ENCODE measurements at regions not wholly inside any gene's neighbourhood (a gene's known extent, or its start where the extent isn't known, plus 50 kb on each side); places are given as distances from the start of the nearest gene placed in this dataset.

DNA sequence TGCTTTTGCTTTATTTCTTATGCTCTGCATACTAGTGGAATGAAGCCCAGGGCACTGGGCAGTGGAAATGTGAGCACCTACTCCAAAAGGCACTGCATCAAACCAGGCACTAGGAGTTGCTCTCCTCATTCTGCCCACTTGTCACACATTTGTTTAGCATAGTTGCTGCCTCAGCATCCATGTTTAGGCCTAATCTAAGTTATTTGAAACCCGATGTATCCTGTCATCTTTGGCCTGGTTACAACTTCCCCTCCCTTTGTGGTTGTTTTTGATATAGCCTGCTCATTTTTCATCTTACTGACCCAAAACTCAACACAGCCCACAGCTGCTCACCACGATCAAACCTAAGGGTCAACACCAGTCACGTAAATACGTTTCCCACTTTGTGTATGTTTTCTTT is 82.2 kb upstream of the SELENOK start:
- no peak for TF ChIP-seq ATF1 (CRISPR knock-in tag; IDR thresholded peaks at IDR 0.05)
- TF ChIP-seq ATF1 (tag; IDR thresholded peaks at IDR 0.05): no peak
- no peak for TF ChIP-seq GTF2F1 (IDR thresholded peaks at IDR 0.05; ENCODE audit: low read depth, low read length)
- no peak for TF ChIP-seq RUNX1 (IDR thresholded peaks at IDR 0.05; ENCODE audit: low read depth)
- TF ChIP-seq HIVEP1 (CRISPR knock-in tag; IDR thresholded peaks at IDR 0.05): no peak
- TF ChIP-seq, protein P1, sequence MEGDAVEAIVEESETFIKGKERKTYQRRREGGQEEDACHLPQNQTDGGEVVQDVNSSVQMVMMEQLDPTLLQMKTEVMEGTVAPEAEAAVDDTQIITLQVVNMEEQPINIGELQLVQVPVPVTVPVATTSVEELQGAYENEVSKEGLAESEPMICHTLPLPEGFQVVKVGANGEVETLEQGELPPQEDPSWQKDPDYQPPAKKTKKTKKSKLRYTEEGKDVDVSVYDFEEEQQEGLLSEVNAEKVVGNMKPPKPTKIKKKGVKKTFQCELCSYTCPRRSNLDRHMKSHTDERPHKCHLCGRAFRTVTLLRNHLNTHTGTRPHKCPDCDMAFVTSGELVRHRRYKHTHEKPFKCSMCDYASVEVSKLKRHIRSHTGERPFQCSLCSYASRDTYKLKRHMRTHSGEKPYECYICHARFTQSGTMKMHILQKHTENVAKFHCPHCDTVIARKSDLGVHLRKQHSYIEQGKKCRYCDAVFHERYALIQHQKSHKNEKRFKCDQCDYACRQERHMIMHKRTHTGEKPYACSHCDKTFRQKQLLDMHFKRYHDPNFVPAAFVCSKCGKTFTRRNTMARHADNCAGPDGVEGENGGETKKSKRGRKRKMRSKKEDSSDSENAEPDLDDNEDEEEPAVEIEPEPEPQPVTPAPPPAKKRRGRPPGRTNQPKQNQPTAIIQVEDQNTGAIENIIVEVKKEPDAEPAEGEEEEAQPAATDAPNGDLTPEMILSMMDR (IDR thresholded peaks at IDR 0.05 in 2 of 3, conservative IDR thresholded peaks at IDR 0.05 in 1 of 3; ENCODE audit: insufficient read depth in 2 of 3, low read depth in 1 of 3, low read length in 3 of 3): no peak
- TF ChIP-seq RCOR1 (IDR thresholded peaks at IDR 0.05; ENCODE audit: borderline replicate concordance in 1 of 2, low read depth in 2 of 2, low read length in 2 of 2): no peak
- no peak for TF ChIP-seq CBFB (CRISPR knock-in tag; IDR thresholded peaks at IDR 0.05)

Data from K562 (cell line).